ENCODE measurements at regions not wholly inside any gene's neighbourhood (a gene's known extent, or its start where the extent isn't known, plus 50 kb on each side); places are given as distances from the start of the nearest gene placed in this dataset.
A peak's percentile ranks its signal among the peaks of the same experiment; 100 is the strongest.

DNA sequence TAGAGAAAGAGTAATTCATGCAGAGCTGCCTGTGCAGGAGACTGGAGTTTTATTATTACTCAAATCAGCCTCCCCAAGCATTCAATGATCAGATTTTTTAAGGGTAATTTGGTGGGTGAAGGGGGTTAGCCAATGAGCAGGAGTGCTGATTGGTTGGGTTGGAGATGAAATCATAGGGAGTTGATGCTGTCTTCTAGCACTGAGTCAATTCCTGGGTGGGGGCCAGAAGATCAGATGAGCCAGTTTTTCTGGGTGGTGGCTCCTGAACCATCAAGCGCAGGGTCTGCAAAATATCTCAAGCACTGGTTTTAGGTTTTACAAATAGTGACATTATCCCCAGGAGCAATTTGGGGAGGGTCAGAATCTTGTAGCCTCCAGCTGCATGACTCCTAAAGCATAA lies 312.8 kb upstream of the THSD7B start:
- DNase-seq (ENCODE audit: low spot score) = no peak

GRCh38 chr2:136448986-136449780 lies 316.2 kb upstream of the THSD7B start:
- DNase-seq (ENCODE audit: low spot score) = no peak

- no peak for DNase-seq (ENCODE audit: low spot score)
Measured at GRCh38 chr2:136448432-136448831, 316.9 kb upstream of the THSD7B start.

- DNase-seq (ENCODE audit: low spot score) = no peak
Measured at GRCh38 chr2:136444323-136444722, 321.0 kb upstream of the THSD7B start.

DNA sequence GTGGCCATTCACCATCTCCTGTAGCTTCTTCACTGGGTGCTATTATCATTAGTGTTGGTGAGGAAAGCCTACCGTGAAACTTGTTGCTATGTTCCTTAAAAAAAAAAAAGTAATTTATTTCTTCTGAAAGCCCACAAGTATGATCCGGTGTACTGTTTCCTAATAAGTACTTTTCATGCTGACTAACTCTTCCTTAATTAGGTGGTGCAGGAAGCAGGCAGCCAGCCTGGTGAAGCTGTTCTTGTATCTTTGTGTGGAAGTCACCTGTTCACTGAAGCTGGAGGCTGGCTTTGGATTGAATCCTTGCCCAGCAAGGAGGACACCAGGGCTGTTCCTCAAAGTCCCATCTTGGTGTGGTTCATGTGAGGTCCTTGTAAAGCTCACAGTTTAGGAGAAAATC lies 321.7 kb upstream of the THSD7B start:
- no peak for DNase-seq (ENCODE audit: low spot score)

DNA sequence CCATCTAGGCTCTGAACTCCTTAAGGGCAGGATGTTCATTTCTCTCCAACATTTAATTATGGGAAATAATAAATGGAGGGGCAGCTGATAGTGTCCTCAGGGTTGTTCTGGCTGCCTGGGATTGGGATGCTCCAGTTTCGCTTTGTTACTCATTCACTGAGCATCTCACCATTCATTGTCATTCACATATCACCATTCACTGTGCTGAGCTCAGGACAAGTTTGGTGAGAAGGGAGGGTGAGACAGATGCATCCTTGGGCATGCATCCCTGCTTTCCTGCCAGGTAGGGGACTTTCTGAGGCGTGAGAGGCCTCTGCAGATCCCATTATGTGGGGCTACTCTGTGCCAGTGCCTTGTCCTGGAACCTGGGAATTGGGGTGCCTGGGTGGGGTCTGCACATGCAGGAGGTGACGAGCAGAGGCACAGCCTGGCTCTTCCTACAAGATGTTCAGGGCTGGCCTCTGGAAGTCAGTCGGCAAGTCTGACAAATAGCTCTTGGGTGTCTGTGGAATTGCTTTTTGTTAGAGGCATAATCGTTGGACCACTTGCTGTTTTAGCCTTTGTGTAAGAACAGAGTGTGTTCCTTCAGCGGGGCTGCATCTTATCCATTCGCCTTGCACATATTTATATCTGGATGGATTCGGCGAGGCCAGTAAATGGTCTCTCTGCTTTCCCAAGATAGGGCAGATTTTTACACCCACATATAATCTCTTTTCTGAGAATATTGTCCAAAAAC lies 323.2 kb upstream of the THSD7B start:
- DNase-seq (ENCODE audit: low spot score) = no peak

- no peak for DNase-seq (ENCODE audit: low spot score)
Measured at GRCh38 chr2:136439064-136439676, 321.2 kb upstream of the CXCR4 start.

GRCh38 chr2:136437461-136437860 lies 319.5 kb upstream of the CXCR4 start:
- DNase-seq (ENCODE audit: low spot score) = no peak

GRCh38 chr2:136436936-136437335 lies 319.0 kb upstream of the CXCR4 start:
- no peak for DNase-seq (ENCODE audit: low spot score)

DNA sequence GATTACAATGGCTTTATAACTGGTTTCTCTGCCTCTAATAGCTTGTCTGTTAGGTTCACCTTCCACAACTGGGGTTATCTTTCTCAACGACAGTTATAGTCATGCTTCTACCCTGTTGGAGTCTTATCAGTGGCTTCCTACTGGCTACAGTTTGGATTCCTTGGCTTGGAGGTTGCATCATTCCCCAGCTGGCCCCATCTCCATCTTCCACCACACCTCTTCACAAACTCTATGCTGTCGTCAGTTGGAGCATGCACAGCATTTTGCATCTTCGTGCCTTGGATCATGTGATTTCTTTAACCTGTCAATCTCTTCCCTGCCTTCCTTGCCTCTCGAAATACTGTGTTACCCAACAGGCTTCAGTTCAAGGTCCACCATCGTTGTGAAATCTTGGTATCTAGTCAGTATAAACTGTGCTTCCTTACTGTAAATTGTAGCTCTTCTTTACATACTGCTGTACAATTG lies 316.3 kb upstream of the CXCR4 start:
- no peak for DNase-seq (ENCODE audit: low spot score)

DNA sequence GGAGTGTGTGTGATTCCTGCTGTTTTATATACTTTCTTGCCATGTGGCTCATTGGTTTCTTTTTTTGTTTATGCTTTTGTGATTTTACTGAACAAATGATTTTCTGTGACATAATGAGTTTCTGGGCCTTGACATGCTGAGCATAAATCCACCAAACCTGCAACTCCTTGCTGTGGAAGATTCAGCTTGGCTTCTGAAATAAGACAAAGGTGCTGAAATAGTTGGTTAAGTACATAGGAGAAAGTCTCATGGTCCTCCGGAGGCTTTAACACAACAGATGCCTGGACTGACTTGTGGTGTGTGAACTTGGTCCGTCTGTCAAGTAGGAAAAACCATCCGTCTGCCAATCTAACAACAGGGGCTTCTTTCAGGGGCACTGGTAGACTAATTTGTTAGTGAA lies 315.3 kb upstream of the CXCR4 start:
- DNase-seq (ENCODE audit: low spot score) = no peak

GRCh38 chr2:136424112-136424511 lies 306.2 kb upstream of the CXCR4 start:
- no peak for DNase-seq (ENCODE audit: low spot score)

DNA sequence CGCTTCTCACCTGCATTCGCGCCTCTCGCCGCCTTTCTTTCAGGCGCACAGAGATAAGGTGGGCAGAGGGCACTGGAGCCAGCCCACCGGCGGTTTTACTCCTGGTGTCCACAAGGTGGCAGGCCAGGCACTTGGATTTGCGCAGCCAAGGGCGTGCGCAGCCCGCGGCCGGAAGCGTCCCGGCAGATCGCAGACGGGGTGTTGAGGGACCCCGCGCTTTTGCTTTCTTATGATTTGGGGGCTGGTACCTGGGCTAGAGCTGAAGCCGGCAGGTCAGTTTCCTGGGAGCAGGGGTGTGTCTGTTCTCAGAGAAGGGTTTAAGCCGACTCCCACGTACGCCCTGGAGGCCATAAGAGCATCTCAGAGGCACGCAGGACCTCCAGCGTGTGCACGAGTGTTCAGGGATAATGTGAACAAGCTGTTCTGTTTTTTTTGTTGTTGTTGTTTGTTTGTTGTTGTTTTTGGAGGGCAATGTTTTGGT lies 305.6 kb upstream of the CXCR4 start:
- peak; percentile 54 for DNase-seq (ENCODE audit: low spot score)

DNA sequence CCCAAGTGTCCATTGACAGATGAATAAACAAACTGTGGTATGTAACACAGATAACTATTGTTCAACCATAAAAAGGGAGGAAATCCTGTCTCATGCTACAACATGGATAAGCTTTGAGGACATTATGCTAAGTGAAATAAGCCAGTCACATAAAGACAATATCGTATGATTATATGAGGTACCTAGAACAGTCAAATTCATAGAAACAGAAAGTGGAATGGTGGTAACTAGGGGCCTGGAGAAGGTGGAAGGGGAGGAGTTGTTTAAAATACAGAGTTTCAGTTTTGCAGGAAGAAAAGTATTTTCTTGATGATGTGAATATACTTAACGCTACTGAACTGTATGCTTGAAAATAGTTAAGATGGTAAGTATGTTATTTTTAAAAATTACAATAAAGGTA lies 304.6 kb upstream of the CXCR4 start:
- DNase-seq (ENCODE audit: low spot score) = no peak

GRCh38 chr2:136420346-136420745 lies 302.4 kb upstream of the CXCR4 start:
- DNase-seq (ENCODE audit: low spot score) = no peak

- no peak for DNase-seq (ENCODE audit: low spot score)
Measured at GRCh38 chr2:136411946-136412345, 294.0 kb upstream of the CXCR4 start.

- DNase-seq (ENCODE audit: low spot score) = no peak
Measured at GRCh38 chr2:136410673-136411072, 292.7 kb upstream of the CXCR4 start.

- no peak for DNase-seq (ENCODE audit: low spot score)
Measured at GRCh38 chr2:136408795-136409194, 290.8 kb upstream of the CXCR4 start.

GRCh38 chr2:136407952-136408318 lies 290.0 kb upstream of the CXCR4 start:
- DNase-seq (ENCODE audit: low spot score) = no peak

DNA sequence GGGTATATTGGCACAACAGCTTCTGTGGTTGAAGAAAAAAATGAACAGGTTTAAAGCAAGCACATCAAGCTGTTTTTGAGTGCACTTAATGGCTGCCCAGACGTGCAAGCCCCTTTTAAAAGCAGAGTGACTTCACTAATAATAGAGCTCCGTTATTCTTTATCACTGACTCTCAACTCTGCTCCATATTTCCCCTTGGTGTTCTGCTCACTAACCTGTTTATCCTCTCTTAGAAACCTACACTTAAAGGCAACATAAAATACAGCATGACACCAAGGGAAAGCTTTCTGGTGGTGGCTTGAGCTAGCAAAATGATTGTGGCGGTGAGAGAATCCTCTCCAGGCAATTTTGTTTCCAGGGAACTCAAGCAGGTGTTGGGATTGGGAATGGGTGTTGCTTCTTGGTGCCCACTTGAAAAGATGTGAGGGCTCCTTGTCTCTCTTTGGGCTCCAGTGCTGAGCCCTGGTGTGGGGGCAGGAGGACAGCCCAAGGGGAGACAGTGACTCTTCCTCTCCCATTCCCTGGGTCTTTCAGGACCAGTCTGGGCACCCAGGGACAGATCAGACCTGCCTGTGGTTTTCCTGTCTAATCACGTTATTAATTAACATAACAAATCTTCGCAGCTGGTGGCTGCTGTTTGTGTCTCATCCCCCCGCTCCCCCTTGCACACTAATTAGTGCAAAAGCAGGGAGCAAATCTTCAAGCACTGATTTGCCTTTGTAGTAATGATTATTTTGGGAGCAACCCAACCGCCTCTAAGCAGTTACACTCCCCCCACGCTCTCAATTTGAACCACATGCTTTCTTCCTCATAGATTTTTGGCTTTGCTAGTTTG lies 289.4 kb upstream of the CXCR4 start:
- no peak for DNase-seq (ENCODE audit: low spot score)

DNA sequence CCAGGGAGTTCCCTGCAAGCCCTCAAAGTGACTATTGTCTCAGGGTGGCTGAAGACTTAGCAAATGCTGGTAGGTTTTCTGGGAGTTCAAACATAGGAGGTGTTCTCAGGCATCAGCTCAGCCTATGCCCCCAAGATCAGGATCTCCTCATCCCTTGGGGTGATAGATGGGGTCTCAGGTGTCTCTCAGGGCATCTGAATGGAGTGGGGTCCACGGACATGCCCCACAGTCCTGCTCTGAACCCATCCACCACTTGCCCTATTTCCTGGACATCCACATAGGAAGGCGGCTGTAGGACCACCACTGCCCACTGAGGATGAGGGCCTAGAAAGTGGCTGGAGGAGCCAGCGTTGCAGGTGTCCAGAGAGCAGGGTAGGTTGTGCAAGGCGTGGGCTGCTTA lies 287.0 kb upstream of the CXCR4 start:
- DNase-seq (ENCODE audit: low spot score) = no peak

GRCh38 chr2:136404176-136404575 lies 286.2 kb upstream of the CXCR4 start:
- DNase-seq (ENCODE audit: low spot score) = no peak
